A549 (cell line): ENCODE measurements at regions not wholly inside any gene's neighbourhood (a gene's known extent, or its start where the extent isn't known, plus 50 kb on each side); places are given as distances from the start of the nearest gene placed in this dataset.
"Not testable (repeated sequence)": the region's sequence is repeated elsewhere in the genome, so short reads cannot be mapped to it uniquely, and the experiment has no call there.

Source experiments
- ATAC-seq, 2 experiments: fragments of 200-7000 bp in 1 of 2; fragments of >200 bp in 1 of 2; cut with Nextera tagmentation in 1 of 2; cut with Tn5 transposase in 1 of 2; 3 replicates each; pipeline versions ENCODE4 v1.8.0 to v1.9.1; 2018 to 2020; ENCODE audit warnings: mild to moderate bottlenecking in 1 of 2, moderate library complexity in 1 of 2
- CTCF ChIA-PET: fragments of 300-600 bp; sonication (Branson Sonifier 250); formaldehyde crosslinking; extraction: SDS; loops from one replicate; lab custom pipeline; 2021; ENCODE audit warnings: antibody characterized with exemption, inconsistent platforms; lab: Yijun Ruan, JAX
- POLR2A ChIA-PET: fragments of 350-600 bp; formaldehyde crosslinking; extraction: SDS; loops from one replicate; lab custom pipeline; 2021; ENCODE audit warnings: antibody characterized with exemption, inconsistent platforms; lab: Yijun Ruan, JAX
- DNase-seq, 2 experiments: peaks; one replicate each; pipeline versions ENCODE4 v3.0.0 to v3.0.0-alpha.2; 2011 to 2016; ENCODE audit warnings: low read depth in 1 of 2, low spot score in 1 of 2
- FAIRE-seq: peaks from 2 replicates; lab custom pipeline; 2011; peaks lifted over from hg19 to GRCh38; lab: Jason Lieb, UNC
- H3K27ac ChIP-seq, 2 experiments: fragments of >200 bp; sonication (Bioruptor Twin); formaldehyde crosslinking; 3 replicates each; pipeline ENCODE4 v1.5.1; 2016 to 2017
- H3K4me1 ChIP-seq: fragments of >200 bp; sonication (Bioruptor Twin); formaldehyde crosslinking; 3 replicates; pipeline ENCODE4 v1.6.1; 2016
- H3K4me2 ChIP-seq: fragments of >200 bp; sonication (Bioruptor Twin); formaldehyde crosslinking; 3 replicates; pipeline ENCODE4 v1.6.1; 2016
- H3K4me3 ChIP-seq: fragments of >200 bp; sonication (Bioruptor Twin); formaldehyde crosslinking; 3 replicates; pipeline ENCODE4 v1.5.1; 2016
- H3K9me3 ChIP-seq: fragments of >200 bp; sonication (Bioruptor Twin); formaldehyde crosslinking; 3 replicates; pipeline ENCODE4 v1.6.1; 2016
- ATOH8 ChIP-seq: fragments of 250-450 bp; sonication (Bioruptor Pico); IDR thresholded peaks from 2 replicates; pipeline ENCODE4 v1.5.0; 2020; ENCODE audit warnings: low read depth, mild to moderate bottlenecking, moderate library complexity
- BHLHE40 ChIP-seq: IDR thresholded peaks from 2 replicates; pipeline ENCODE4 v1.6.1; 2012; ENCODE audit warnings: low read depth, low read length, inconsistent platforms
- CBX2 ChIP-seq: fragments of 200-600 bp; sonication (generic); IDR thresholded peaks from 2 replicates; pipeline ENCODE4 v1.6.1; 2016; ENCODE audit warnings: low read depth, mild to moderate bottlenecking, borderline replicate concordance
- CEBPB ChIP-seq, 2 experiments: fragments of >200 bp in 1 of 2; sonication (Bioruptor Twin) in 1 of 2; formaldehyde crosslinking in 1 of 2; IDR thresholded peaks; 2 replicates each; pipeline ENCODE4 v1.6.1; 2012 to 2016
- CHD4 ChIP-seq: fragments of 200-600 bp; sonication (generic); IDR thresholded peaks from 2 replicates; pipeline ENCODE4 v1.6.1; 2016; ENCODE audit warnings: antibody characterized with exemption, mild to moderate bottlenecking, borderline replicate concordance
- E2F6 ChIP-seq: IDR thresholded peaks from 2 replicates; pipeline ENCODE4 v1.6.1; 2012; ENCODE audit warnings: low read depth, borderline replicate concordance
- ELK1 ChIP-seq: fragments of 150-350 bp; IDR thresholded peaks from 2 replicates; pipeline ENCODE4 v1.6.1; 2014; ENCODE audit warnings: low read depth, mild to moderate bottlenecking, low read length
- EP300 ChIP-seq, 2 experiments: fragments of >200 bp; sonication (Bioruptor Twin); formaldehyde crosslinking; IDR thresholded peaks; 2 replicates in 1 of 2; 3 replicates in 1 of 2; pipeline ENCODE4 v1.6.1; 2016 to 2017
- ESRRA ChIP-seq: fragments of 150-350 bp; IDR thresholded peaks from 2 replicates; pipeline ENCODE4 v1.6.1; 2014; ENCODE audit warnings: mild to moderate bottlenecking, low read length, borderline replicate concordance
- FOSB ChIP-seq: fragments of 250-450 bp; sonication (Bioruptor Pico); IDR thresholded peaks from 2 replicates; pipeline ENCODE4 v1.5.0; 2020; ENCODE audit warnings: mild to moderate bottlenecking, moderate library complexity
- FOSL2 ChIP-seq, 2 experiments: fragments of 450-650 bp in 1 of 2; fragments of >200 bp in 1 of 2; sonication (Bioruptor Twin) in 1 of 2; formaldehyde crosslinking; IDR thresholded peaks; 2 replicates each; pipeline versions ENCODE4 v1.5.0 to v1.6.1; 2016 to 2020; ENCODE audit warnings: mild to moderate bottlenecking in 1 of 2, moderate library complexity in 1 of 2
- FOXS1 ChIP-seq: fragments of 250-450 bp; sonication (Bioruptor Pico); IDR thresholded peaks from 2 replicates; pipeline ENCODE4 v1.5.0; 2020; ENCODE audit warnings: mild to moderate bottlenecking, moderate library complexity
- GATA3 ChIP-seq: IDR thresholded peaks from 2 replicates; pipeline ENCODE4 v1.6.1; 2012; ENCODE audit warnings: borderline replicate concordance
- HES2 ChIP-seq: fragments of >200 bp; sonication (Bioruptor Twin); formaldehyde crosslinking; IDR thresholded peaks from 2 replicates; pipeline ENCODE4 v1.6.1; 2016
- HMGXB4 ChIP-seq: fragments of 250-450 bp; sonication (Bioruptor Pico); IDR thresholded peaks from 2 replicates; pipeline ENCODE4 v1.5.0; 2021; ENCODE audit warnings: mild to moderate bottlenecking, moderate library complexity, borderline replicate concordance
- JUN ChIP-seq, 2 experiments: fragments of >200 bp; sonication (Bioruptor Twin); formaldehyde crosslinking; IDR thresholded peaks; 2 replicates in 1 of 2; 3 replicates in 1 of 2; pipeline ENCODE4 v1.6.1; 2016 to 2017
- JUNB ChIP-seq: fragments of >200 bp; sonication (Bioruptor Twin); formaldehyde crosslinking; IDR thresholded peaks from 2 replicates; pipeline ENCODE4 v1.6.1; 2016
- MAFK ChIP-seq: fragments of 450-650 bp; IDR thresholded peaks from 2 replicates; pipeline ENCODE4 v1.6.1; 2014; ENCODE audit not compliant: partially characterized antibody
- MAX ChIP-seq: IDR thresholded peaks from 2 replicates; pipeline ENCODE4 v1.6.1; 2012
- MAZ ChIP-seq: fragments of 150-350 bp; IDR thresholded peaks from 2 replicates; pipeline ENCODE4 v1.6.1; 2014; ENCODE audit warnings: antibody characterized with exemption, low read depth, low read length, borderline replicate concordance
- NFE2L2 ChIP-seq: fragments of 150-350 bp; conservative IDR thresholded peaks from 2 replicates; pipeline ENCODE4 v1.6.1; 2014; ENCODE audit warnings: low read length
- NPAS2 ChIP-seq: fragments of 250-450 bp; sonication (Bioruptor Pico); IDR thresholded peaks from 2 replicates; pipeline ENCODE4 v1.8.0; 2022; ENCODE audit warnings: mild to moderate bottlenecking, moderate library complexity, borderline replicate concordance
- PHF8 ChIP-seq: fragments of 200-600 bp; sonication (generic); IDR thresholded peaks from 2 replicates; pipeline ENCODE4 v1.6.1; 2016; ENCODE audit warnings: low read depth, mild to moderate bottlenecking, antibody characterized with exemption, moderate library complexity, borderline replicate concordance
- POLR2A ChIP-seq: IDR thresholded peaks from 2 replicates; pipeline ENCODE4 v1.6.1; 2012; ENCODE audit warnings: mild to moderate bottlenecking, low read length
- RCOR1 ChIP-seq: fragments of 150-350 bp; IDR thresholded peaks from 2 replicates; pipeline ENCODE4 v1.6.1; 2014; ENCODE audit warnings: antibody characterized with exemption, low read length, low read depth
- RNF2 ChIP-seq: fragments of 200-600 bp; sonication (generic); IDR thresholded peaks from 2 replicates; pipeline ENCODE4 v1.6.1; 2016; ENCODE audit warnings: low read depth, mild to moderate bottlenecking, antibody characterized with exemption, moderate library complexity, borderline replicate concordance
- SMC3 ChIP-seq: fragments of >200 bp; sonication (Bioruptor Twin); formaldehyde crosslinking; IDR thresholded peaks from 3 replicates; pipeline ENCODE4 v1.6.1; 2018; ENCODE audit warnings: inconsistent platforms
- ZC3H11A ChIP-seq: fragments of 450-650 bp; IDR thresholded peaks from 2 replicates; pipeline ENCODE4 v1.6.1; 2014; ENCODE audit warnings: antibody characterized with exemption, mild to moderate bottlenecking
- ZFP36 ChIP-seq: fragments of 450-650 bp; IDR thresholded peaks from 2 replicates; pipeline ENCODE4 v1.6.1; 2014; ENCODE audit warnings: borderline replicate concordance; ENCODE audit not compliant: partially characterized antibody
- WGBS: methylation state at CpG from one replicate; pipeline ENCODE4 v1.1.6; 2017; ENCODE audit errors: missing lambda C conversion rate; 5-methylcytosine and 5-hydroxymethylcytosine counted together

GRCh38 chr2:48233005-48233404 lies 81.5 kb upstream of the FOXN2 start:
- no peak for TF ChIP-seq MAZ
- no peak for TF ChIP-seq MAX
- no peak for TF ChIP-seq HES2
- TF ChIP-seq JUNB, result no peak
- TF ChIP-seq ATOH8, result no peak
- no peak for TF ChIP-seq HMGXB4
- no peak for TF ChIP-seq CEBPB (IDR thresholded peaks at IDR 0.05)
- no peak for TF ChIP-seq ELK1
- TF ChIP-seq EP300 (IDR thresholded peaks at IDR 0.05), result no peak
- TF ChIP-seq CBX2, result no peak
- no peak for TF ChIP-seq FOSB (CRISPR knock-in tag)
- no peak for TF ChIP-seq NFE2L2
- no peak for TF ChIP-seq GATA3
- POLR2A ChIA-PET, result no interaction called here
- H3K4me1 ChIP-seq, result no peaks in the 10 kb centered on the region
- H3K9me3 ChIP-seq, result no peaks in the 10 kb centered on the region
- DNase-seq, result no peak
- CTCF ChIA-PET, result no interaction called here
- no peak overlapping the region for H3K27ac ChIP-seq
- no peak for ATAC-seq
- 94% methylated on average over 1 of the region's 1 CpG for WGBS
- no peak overlapping the region for H3K4me2 ChIP-seq
- FAIRE-seq, result no peak
- no peak overlapping the region for H3K4me3 ChIP-seq

GRCh38 chr2:48233824-48234223 lies 80.7 kb upstream of the FOXN2 start:
- ATAC-seq, H3K9me3 ChIP-seq, FAIRE-seq, H3K4me1 ChIP-seq, H3K27ac ChIP-seq, POLR2A ChIA-PET, DNase-seq, H3K4me3 ChIP-seq, H3K4me2 ChIP-seq: not testable (repeated sequence)
- CTCF ChIA-PET, result interaction anchor here (0.9 to 1.4 kb wide), 2 partner anchors 14 to 23 kb away, joined by 3 read pairs; no protein-coding TSS in a partner anchor
- WGBS, result 68% methylated on average over 4 of the region's 5 CpGs

GRCh38 chr2:48235076-48235475 lies 79.4 kb upstream of the FOXN2 start:
- H3K4me3 ChIP-seq, result no peak overlapping the region
- CTCF ChIA-PET, result interaction anchor here (1.4 kb wide), 2 partner anchors 13 to 14 kb away, joined by 3 to 4 read pairs; no protein-coding TSS in a partner anchor
- DNase-seq (no peak), FAIRE-seq (no peak), ATAC-seq (no peak)
- no peak overlapping the region for H3K4me2 ChIP-seq
- no peaks in the 10 kb centered on the region for H3K9me3 ChIP-seq
- H3K4me1 ChIP-seq, result no peaks in the 10 kb centered on the region
- POLR2A ChIA-PET, result no interaction called here
- WGBS, result 80% methylated on average over 5 of the region's 5 CpGs
- no peak overlapping the region for H3K27ac ChIP-seq
- TF ChIP-seq FOXS1 (CRISPR knock-in tag), result no peak
- TF ChIP-seq CEBPB (IDR thresholded peaks at IDR 0.05), result no peak
- TF ChIP-seq MAFK, result no peak
- no peak for TF ChIP-seq SMC3
- no peak for TF ChIP-seq MAZ
- TF ChIP-seq FOSL2 (IDR thresholded peaks at IDR 0.05), result no peak
- no peak for TF ChIP-seq FOSL2 (CRISPR knock-in tag; IDR thresholded peaks at IDR 0.05)
- TF ChIP-seq ZC3H11A, result no peak
- TF ChIP-seq RNF2, result no peak
- no peak for TF ChIP-seq JUN (IDR thresholded peaks at IDR 0.05)
- no peak for TF ChIP-seq HES2
- TF ChIP-seq ZFP36, result no peak
- TF ChIP-seq RCOR1, result no peak
- TF ChIP-seq BHLHE40, result no peak
- no peak for TF ChIP-seq POLR2A
- TF ChIP-seq E2F6, result no peak
- TF ChIP-seq ESRRA, result no peak
- no peak for TF ChIP-seq CBX2
- no peak for TF ChIP-seq NPAS2
- TF ChIP-seq CHD4, result no peak
- no peak for TF ChIP-seq PHF8
